Esophagus (tissue), 2 donors: ENCODE measurements at regions not wholly inside any gene's neighbourhood (a gene's known extent, or its start where the extent isn't known, plus 50 kb on each side); places are given as distances from the start of the nearest gene placed in this dataset.

Experiments used
- H3K27ac ChIP-seq, 2 donors: one replicate each; pipeline ENCODE4 v1.5.1; 2013; ENCODE audit warnings: low read depth in 2 of 2, mild to moderate bottlenecking in 2 of 2, inconsistent platforms in 1 of 2, low read length in 1 of 2, moderate library complexity in 1 of 2
- H3K27me3 ChIP-seq, 2 donors: one replicate each; pipeline ENCODE4 v1.6.1; 2013; ENCODE audit warnings: low read length in 2 of 2, control low read depth in 1 of 2, mild to moderate bottlenecking in 1 of 2; ENCODE audit not compliant: insufficient read depth in 2 of 2, control insufficient read depth in 1 of 2
- H3K36me3 ChIP-seq, 2 donors: one replicate each; pipeline ENCODE4 v1.6.1; 2013; ENCODE audit warnings: low read length in 1 of 2; ENCODE audit not compliant: control insufficient read depth in 2 of 2, insufficient read depth in 2 of 2
- H3K4me1 ChIP-seq, 2 donors: one replicate each; pipeline ENCODE4 v1.6.1; 2013; ENCODE audit warnings: low read length in 1 of 2; ENCODE audit not compliant: control insufficient read depth in 2 of 2, insufficient read depth in 2 of 2
- H3K4me3 ChIP-seq, 2 donors: one replicate each; pipeline ENCODE4 v1.5.1; 2013; ENCODE audit warnings: low read length in 2 of 2, mild to moderate bottlenecking in 2 of 2, low read depth in 1 of 2, moderate library complexity in 1 of 2
- H3K9me3 ChIP-seq, 2 donors: one replicate each; pipeline ENCODE4 v1.6.1; 2013; ENCODE audit warnings: mild to moderate bottlenecking in 2 of 2, low read depth in 1 of 2, low read length in 1 of 2, moderate library complexity in 1 of 2; ENCODE audit not compliant: control insufficient read depth in 2 of 2, insufficient read depth in 1 of 2
- WGBS, 2 donors: extraction: QIAGEN DNeasy Blood & Tissue Kit; methylation state at CpG; one replicate each; pipeline ENCODE4 v1.1.7; 2013; 5-methylcytosine and 5-hydroxymethylcytosine counted together
- donor health status: healthy with polysubstance abuse.
- donor health status: Bipolar disorder and iron deficiency.

DNA sequence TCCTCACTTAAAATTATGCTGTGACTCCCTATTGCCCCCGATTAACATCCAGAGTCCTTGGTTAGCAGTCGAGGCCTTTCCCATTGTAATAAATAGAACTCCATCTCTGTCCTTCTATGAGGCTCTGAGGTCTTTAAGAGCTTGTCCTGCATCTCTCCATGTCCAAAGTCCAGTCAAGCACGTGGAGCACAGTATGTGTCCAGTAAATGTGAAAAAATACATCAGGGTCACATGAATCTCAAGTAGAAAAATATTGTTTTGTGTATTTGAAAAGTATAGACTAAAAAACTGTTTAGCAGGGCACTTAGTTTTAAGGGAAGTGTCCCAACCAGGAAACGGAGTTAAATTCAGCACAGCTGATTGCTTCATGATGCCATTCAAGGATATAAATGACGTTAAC lies 298.8 kb upstream of the TENM4 start:
- Histone ChIP-seq H3K27me3 (no peaks in the 10 kb centered on the region), H3K9me3 (no peaks in the 10 kb centered on the region), H3K27ac (no peak overlapping the region), H3K36me3 (no peaks in the 10 kb centered on the region), H3K4me3 (no peak overlapping the region), H3K4me1 (no peaks in the 10 kb centered on the region)
- 66 to 80% methylated on average over 5 of the region's 5 CpGs for WGBS, 2 donors

DNA sequence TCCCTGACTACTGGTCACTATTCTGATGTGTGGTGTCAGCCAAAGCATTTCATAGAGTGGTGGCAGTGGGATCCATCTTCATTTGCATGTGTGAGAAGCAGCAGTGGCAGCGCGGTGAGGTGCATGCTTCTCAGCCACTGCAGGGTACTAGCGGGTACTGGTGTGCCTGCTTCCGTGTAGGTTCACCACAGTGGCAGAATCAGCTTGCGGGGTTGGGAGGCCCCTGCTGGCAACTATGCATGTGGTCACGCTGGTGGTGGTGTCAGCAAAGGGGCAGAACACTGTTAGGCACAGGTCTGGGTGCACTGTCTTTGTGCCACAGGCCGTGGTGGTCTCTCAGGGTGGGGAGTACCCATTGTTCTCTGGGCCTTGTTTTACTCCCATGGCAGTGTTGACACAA lies 286.4 kb upstream of the TENM4 start:
- Histone ChIP-seq H3K4me3 (no peak overlapping the region), H3K36me3 (no peaks in the 10 kb centered on the region), H3K27ac (no peak overlapping the region), H3K9me3 (peaks cover 0 to 6% of the 10 kb centered on the region in 2 donors), H3K4me1 (no peaks in the 10 kb centered on the region), H3K27me3 (no peaks in the 10 kb centered on the region)
- WGBS, 2 donors = 92% methylated on average over 7 of the region's 7 CpGs

DNA sequence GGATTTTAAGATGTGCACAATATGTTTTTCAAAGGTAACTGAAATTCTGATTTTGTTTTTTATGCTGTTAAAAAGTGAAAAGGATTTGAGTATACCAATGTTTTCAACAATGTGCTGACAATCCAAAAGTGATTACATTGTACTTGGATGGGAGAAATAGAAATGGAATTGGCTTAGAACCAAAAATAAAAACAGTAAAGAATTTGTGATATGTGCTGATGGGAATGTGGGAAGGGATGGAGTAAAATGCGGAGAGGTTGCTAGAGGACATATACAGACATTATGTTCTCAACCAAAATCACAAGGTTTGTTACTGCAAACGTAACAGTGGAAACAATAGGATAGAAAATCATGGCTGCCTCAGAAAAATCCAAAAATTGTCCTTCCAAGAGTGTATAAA lies 279.3 kb upstream of the TENM4 start:
- Histone ChIP-seq H3K4me1 (no peaks in the 10 kb centered on the region), H3K27ac (no peak overlapping the region), H3K27me3 (no peaks in the 10 kb centered on the region), H3K36me3 (no peaks in the 10 kb centered on the region), H3K4me3 (no peak overlapping the region), H3K9me3 (no peaks in the 10 kb centered on the region)
- WGBS, 2 donors = 55% methylated on average over 2 of the region's 2 CpGs

DNA sequence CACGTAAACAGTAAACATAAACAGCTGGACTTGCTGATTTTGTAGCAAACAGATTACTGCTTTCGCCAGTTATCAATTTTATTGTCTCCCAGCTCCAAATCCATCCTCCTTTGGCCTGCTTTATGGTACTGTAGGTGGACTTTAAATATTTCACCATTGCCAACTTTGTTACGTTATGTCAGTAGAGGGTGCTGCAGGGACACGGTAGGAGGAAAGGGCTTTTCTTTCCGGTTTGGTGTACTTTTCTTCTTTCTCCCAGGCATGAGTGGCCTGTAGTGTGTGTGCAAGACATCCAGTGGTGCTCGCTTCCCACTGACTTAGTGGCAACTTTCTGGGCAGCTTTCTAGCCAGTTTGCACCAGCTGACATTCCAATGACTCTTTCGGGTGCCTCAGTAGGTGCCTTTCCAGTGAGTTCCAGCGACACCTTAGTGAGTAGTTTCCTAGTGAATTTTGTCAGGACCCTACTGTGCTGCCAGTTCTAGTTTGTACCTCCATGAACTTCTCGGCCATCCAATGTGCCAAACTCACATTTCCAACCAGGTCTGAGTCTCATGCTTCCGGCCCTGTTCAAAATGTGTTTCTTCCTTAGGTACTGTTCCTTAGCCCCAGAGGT lies 267.6 kb upstream of the TENM4 start:
- Histone ChIP-seq H3K9me3 (no peaks in the 10 kb centered on the region), H3K36me3 (no peaks in the 10 kb centered on the region), H3K4me1 (no peaks in the 10 kb centered on the region), H3K27me3 (no peaks in the 10 kb centered on the region), H3K4me3 (no peak overlapping the region), H3K27ac (no peak overlapping the region)
- WGBS, 2 donors = 66% methylated on average over 10 of the region's 10 CpGs

DNA sequence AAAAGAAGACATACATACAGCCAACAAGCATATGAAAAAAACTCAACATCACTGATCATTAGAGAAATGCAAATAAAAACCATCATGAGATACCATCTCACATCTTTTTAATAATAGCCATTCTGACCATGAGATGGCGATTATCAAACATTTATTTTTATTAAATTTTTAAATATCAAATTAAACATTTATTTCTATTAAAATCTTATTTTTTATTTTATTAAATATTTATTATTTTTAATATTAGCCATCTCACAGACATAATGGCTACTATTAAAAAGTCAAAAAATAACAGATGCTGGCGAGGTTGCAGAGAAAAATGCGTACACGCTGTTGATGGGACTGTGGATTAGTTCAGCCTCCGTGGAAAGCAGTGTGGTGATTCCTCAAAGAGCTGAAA lies 264.8 kb upstream of the TENM4 start:
- WGBS, 2 donors = 74 to 92% methylated on average over 5 of the region's 5 CpGs
- no peak overlapping the region for H3K4me3 ChIP-seq
- no peaks in the 10 kb centered on the region for H3K36me3 ChIP-seq
- no peaks in the 10 kb centered on the region for H3K27me3 ChIP-seq
- H3K4me1 ChIP-seq = no peaks in the 10 kb centered on the region
- peaks cover 0 to 1% of the 10 kb centered on the region in 2 donors for H3K9me3 ChIP-seq
- no peak overlapping the region for H3K27ac ChIP-seq

DNA sequence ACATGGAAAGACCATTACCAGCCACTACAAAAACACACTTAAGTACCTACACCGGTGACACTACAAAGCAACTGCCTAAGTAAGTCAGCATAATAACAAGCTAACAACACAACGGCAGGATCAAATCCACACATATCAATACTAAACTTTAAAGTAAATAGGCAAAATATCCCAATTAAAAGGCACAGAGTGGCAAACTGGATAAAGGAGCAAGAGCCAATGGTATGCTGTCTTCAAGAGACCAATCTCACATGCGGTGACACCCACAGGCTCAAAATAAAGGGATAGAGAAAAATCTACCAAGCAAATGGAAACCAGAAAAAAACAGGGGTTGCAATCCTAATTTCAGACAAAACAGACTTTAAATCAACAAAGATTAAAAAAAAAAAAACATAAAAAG lies 261.5 kb upstream of the TENM4 start:
- H3K27me3 ChIP-seq = no peaks in the 10 kb centered on the region

DNA sequence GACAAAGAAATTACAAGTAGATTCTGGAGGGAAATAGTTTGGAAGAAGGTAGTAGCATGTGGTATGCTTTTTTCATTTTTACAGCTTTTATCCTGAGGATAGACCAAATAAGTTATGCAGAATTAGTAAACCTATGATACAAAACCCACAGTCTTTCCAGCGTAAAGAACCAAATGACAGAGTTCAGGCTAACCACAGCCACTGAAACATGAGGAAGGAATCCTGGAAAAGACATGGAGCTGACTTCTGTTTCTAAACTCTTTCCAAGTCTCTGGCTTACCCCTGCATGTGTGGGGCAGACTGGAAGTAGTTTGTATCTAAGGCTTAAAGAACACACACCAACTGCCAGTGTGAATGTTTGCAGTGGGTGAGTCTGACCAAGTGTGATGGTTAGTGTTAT lies 258.4 kb upstream of the TENM4 start:
- Histone ChIP-seq H3K27ac (no peak overlapping the region), H3K4me1 (no peaks in the 10 kb centered on the region), H3K4me3 (no peak overlapping the region), H3K9me3 (peaks cover 4% of the 10 kb centered on the region in 2 donors), H3K27me3 (no peaks in the 10 kb centered on the region), H3K36me3 (no peaks in the 10 kb centered on the region)
- 89 to 95% methylated on average over 1 of the region's 1 CpG for WGBS, 2 donors

More for the DNA sequence above, 261.5 kb upstream of the TENM4 start:
- Histone ChIP-seq H3K4me1 (no peaks in the 10 kb centered on the region), H3K4me3 (no peak overlapping the region), H3K36me3 (no peaks in the 10 kb centered on the region), H3K27ac (no peak overlapping the region), H3K9me3 (peaks cover 4% of the 10 kb centered on the region in 2 donors)
- 95 to 97% methylated on average over 3 of the region's 3 CpGs for WGBS, 2 donors

DNA sequence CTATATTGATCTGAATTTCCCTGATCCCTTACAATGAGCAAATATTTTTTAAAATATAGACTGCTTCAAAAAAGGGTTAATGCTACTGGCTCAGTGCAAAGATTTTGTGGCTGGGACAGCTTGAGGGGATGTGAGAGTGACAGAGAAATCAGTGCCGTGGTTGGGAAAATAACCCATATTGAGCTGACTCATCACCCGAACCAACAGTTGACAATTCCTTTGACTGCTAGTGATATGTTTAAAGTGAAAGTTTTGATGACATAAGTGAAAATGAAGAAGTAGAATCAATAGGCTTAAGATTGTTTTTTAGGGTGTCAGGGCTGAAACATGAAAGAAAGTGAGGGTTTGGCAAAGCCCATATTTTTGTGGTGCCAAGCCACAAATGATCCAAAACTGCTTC lies 257.1 kb upstream of the TENM4 start:
- no peaks in the 10 kb centered on the region for H3K36me3 ChIP-seq
- H3K27ac ChIP-seq = no peak overlapping the region
- peaks cover 4% of the 10 kb centered on the region in 2 donors for H3K9me3 ChIP-seq
- 41 to 43% methylated on average over 2 of the region's 2 CpGs for WGBS, 2 donors
- no peaks in the 10 kb centered on the region for H3K4me1 ChIP-seq
- no peak overlapping the region for H3K4me3 ChIP-seq
- no peaks in the 10 kb centered on the region for H3K27me3 ChIP-seq

DNA sequence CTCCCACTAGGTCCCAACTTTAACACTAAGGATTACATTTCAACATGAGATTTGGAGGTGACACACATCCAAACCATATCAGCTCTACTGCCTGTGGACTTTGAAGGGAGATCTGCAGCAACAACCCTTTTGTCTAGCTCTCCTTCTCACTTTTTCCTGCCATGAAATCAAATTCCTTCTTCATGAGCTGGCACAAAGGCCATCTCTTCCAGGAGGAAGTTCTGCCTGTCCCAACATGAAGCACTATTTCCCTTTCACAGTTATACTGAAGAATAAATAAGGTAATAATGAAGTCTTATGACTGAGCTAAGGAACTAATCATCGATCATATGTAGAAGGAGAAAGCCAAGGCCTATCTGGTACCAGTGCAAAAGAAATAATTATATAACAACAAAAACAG lies 253.5 kb upstream of the TENM4 start:
- 62 to 66% methylated on average over 1 of the region's 1 CpG for WGBS, 2 donors
- no peaks in the 10 kb centered on the region for H3K27me3 ChIP-seq
- no peak overlapping the region for H3K27ac ChIP-seq
- no peaks in the 10 kb centered on the region for H3K36me3 ChIP-seq
- H3K4me1 ChIP-seq = peaks cover 0 to 2% of the 10 kb centered on the region in 2 donors
- no peak overlapping the region for H3K4me3 ChIP-seq
- no peaks in the 10 kb centered on the region for H3K9me3 ChIP-seq

DNA sequence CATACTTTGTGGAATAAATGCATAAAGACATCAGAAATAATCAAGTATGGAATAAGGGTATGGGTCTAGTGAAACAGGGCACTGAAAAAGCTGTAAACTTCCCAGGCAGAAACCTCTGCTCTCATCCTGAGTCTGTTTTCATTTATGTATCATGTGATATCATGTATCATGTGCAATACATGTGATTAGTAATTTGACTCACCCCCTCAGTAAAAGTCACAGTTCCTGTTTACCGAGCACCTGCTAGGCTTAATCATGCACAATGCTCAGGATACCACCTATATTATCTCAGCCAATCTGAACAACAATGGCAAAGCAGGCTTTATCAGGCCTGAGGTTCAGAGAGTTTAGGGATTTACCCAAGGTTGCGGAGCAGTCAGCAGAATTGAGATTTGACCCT lies 250.6 kb upstream of the TENM4 start:
- Histone ChIP-seq H3K27ac (no peak overlapping the region), H3K27me3 (no peaks in the 10 kb centered on the region), H3K36me3 (no peaks in the 10 kb centered on the region), H3K9me3 (no peaks in the 10 kb centered on the region), H3K4me3 (no peak overlapping the region), H3K4me1 (peaks cover 0 to 2% of the 10 kb centered on the region in 2 donors)
- WGBS, 2 donors = 72 to 80% methylated on average over 2 of the region's 2 CpGs
